ENCODE measurements at regions not wholly inside any gene's neighbourhood (a gene's known extent, or its start where the extent isn't known, plus 50 kb on each side); places are given as distances from the start of the nearest gene placed in this dataset.

- no peak overlapping the region for H3K4me3 ChIP-seq (ENCODE audit: control insufficient read depth in 2 of 3, extremely low read depth in 1 of 3, insufficient read depth in 2 of 3, low read depth in 1 of 3, low read length in 3 of 3)
- no peaks in the 10 kb centered on the region for H3K27me3 ChIP-seq (ENCODE audit: control insufficient read depth, extremely low read depth, insufficient read depth, low read length)
- TF ChIP-seq CTCF (optimal IDR thresholded peaks at IDR 0.05 in 1 of 3, IDR thresholded peaks at IDR 0.05 in 1 of 3, conservative IDR thresholded peaks at IDR 0.05 in 1 of 3; ENCODE audit: extremely low read depth in 1 of 3, insufficient read depth in 2 of 3, low read length in 3 of 3) (no peak), EZH2 (IDR thresholded peaks at IDR 0.05; ENCODE audit: low read length) (no peak)
- H3K27ac ChIP-seq (ENCODE audit: control insufficient read depth, insufficient read depth, low read length) = no peak overlapping the region
- no peaks in the 10 kb centered on the region for H3K9me1 ChIP-seq (ENCODE audit: control insufficient read depth, extremely low read depth, insufficient read depth, low read length)
- dilution Hi-C loops (cut with MboI; ENCODE audit: extremely low pct_ligation_motif_present, low sequenced_read_pairs) = no loop called here
- H3K4me2 ChIP-seq (ENCODE audit: control insufficient read depth, extremely low read depth, insufficient read depth, low read depth, low read length) = no peak overlapping the region
- no peak overlapping the region for H3K9ac ChIP-seq (ENCODE audit: control insufficient read depth, extremely low read depth, insufficient read depth, low read length)
- H3K79me2 ChIP-seq (ENCODE audit: control insufficient read depth, insufficient read depth, low read length) = no peaks in the 10 kb centered on the region
- H3K9me3 ChIP-seq (ENCODE audit: control insufficient read depth, low read depth, low read length) = no peaks in the 10 kb centered on the region
- DNase-seq (ENCODE audit: low read depth, low spot score) (no peak), FAIRE-seq (no peak)
- H3K4me1 ChIP-seq (ENCODE audit: control insufficient read depth, extremely low read depth, insufficient read depth, low read length) = no peaks in the 10 kb centered on the region
- no peak overlapping the region for H2AFZ ChIP-seq (ENCODE audit: control insufficient read depth, low read length)
- H4K20me1 ChIP-seq (ENCODE audit: control insufficient read depth, extremely low read depth, insufficient read depth, low read length) = no peaks in the 10 kb centered on the region
- H3K36me3 ChIP-seq (ENCODE audit: control insufficient read depth in 2 of 2, extremely low read depth in 1 of 2, insufficient read depth in 2 of 2, low read length in 2 of 2) = no peaks in the 10 kb centered on the region
Observed at GRCh38 chr4:4608214-4608537, 66.3 kb upstream of the STX18 start.

DNA sequence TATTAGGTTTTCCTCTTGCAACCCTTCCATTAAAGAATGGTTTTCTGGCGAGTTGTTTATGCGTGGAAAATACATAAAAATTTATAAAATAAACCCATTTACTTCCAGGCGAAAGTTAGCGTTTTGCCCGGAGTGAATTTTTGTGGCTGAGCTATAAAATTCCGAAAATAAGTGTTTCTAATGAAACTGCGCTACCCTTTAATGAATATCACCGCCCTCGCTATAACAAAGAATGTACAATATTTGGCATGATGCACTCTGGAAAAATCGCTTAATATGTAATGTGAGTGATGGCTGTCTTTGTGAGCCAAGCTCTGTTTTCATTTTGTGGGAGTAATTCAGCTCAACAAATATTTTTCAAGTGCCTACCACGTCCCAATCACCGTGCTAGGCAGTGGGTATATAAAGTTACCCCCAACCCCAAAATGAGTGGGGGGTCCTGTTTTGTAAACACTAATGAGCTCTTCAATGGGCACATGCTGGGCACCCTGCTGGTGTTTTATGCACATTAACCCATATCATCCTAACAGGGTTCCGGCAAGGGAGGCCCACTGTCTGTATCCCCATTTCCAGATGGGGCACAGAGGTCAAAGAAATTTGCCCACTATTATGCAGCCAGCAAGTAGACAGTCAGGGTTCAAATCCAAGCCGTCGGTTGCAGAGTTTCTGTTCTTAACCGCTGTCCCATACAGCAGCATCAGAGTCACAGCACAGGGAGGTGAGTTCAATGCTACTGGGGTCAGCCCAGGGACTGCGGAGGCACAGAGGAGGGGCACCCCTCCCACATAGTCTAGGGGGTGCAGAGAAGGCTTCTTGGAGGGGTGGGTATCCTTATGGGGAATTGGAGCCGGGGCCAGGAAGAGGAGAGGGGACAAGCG, 65.7 kb upstream of the STX18 start:
- Histone ChIP-seq H3K4me1 (ENCODE audit: control insufficient read depth, extremely low read depth, insufficient read depth, low read length) (no peaks in the 10 kb centered on the region), H3K79me2 (ENCODE audit: control insufficient read depth, insufficient read depth, low read length) (no peaks in the 10 kb centered on the region), H3K4me2 (ENCODE audit: control insufficient read depth, extremely low read depth, insufficient read depth, low read depth, low read length) (no peak overlapping the region), H2AFZ (ENCODE audit: control insufficient read depth, low read length) (no peak overlapping the region), H3K9me3 (ENCODE audit: control insufficient read depth, low read depth, low read length) (no peaks in the 10 kb centered on the region), H3K27me3 (ENCODE audit: control insufficient read depth, extremely low read depth, insufficient read depth, low read length) (no peaks in the 10 kb centered on the region), H3K9me1 (ENCODE audit: control insufficient read depth, extremely low read depth, insufficient read depth, low read length) (no peaks in the 10 kb centered on the region), H3K9ac (ENCODE audit: control insufficient read depth, extremely low read depth, insufficient read depth, low read length) (no peak overlapping the region), H3K36me3 (ENCODE audit: control insufficient read depth in 2 of 2, extremely low read depth in 1 of 2, insufficient read depth in 2 of 2, low read length in 2 of 2) (no peaks in the 10 kb centered on the region), H4K20me1 (ENCODE audit: control insufficient read depth, extremely low read depth, insufficient read depth, low read length) (no peaks in the 10 kb centered on the region), H3K27ac (ENCODE audit: control insufficient read depth, insufficient read depth, low read length) (no peak overlapping the region), H3K4me3 (ENCODE audit: control insufficient read depth in 2 of 3, extremely low read depth in 1 of 3, insufficient read depth in 2 of 3, low read depth in 1 of 3, low read length in 3 of 3) (no peak overlapping the region)
- TF ChIP-seq EZH2 (IDR thresholded peaks at IDR 0.05; ENCODE audit: low read length) (no peak), CTCF (optimal IDR thresholded peaks at IDR 0.05 in 1 of 3, IDR thresholded peaks at IDR 0.05 in 1 of 3, conservative IDR thresholded peaks at IDR 0.05 in 1 of 3; ENCODE audit: extremely low read depth in 1 of 3, insufficient read depth in 2 of 3, low read length in 3 of 3) (no peak)
- DNase-seq (ENCODE audit: low read depth, low spot score) = no peak
- dilution Hi-C loops (cut with MboI; ENCODE audit: extremely low pct_ligation_motif_present, low sequenced_read_pairs) = no loop called here
- FAIRE-seq = no peak
